Neural cell (in vitro differentiated cells): ENCODE measurements at regions not wholly inside any gene's neighbourhood (a gene's known extent, or its start where the extent isn't known, plus 50 kb on each side); places are given as distances from the start of the nearest gene placed in this dataset.

Experiments
- H2AFZ ChIP-seq: fragments of 200-600, 300-800 bp; sonication (generic), shearing (Covaris generic); 2 replicates; pipeline ENCODE4 v1.6.0; 2014; ENCODE audit warnings: low read depth, mild to moderate bottlenecking, antibody characterized with exemption, low read length, moderate library complexity
- H3F3A ChIP-seq: fragments of 200-600 bp; shearing (Covaris generic); 2 replicates; pipeline ENCODE4 v1.6.1; 2016; ENCODE audit warnings: mild to moderate bottlenecking, moderate library complexity, mixed read lengths, antibody characterized with exemption, low read length; ENCODE audit not compliant: insufficient read depth, poor library complexity, severe bottlenecking
- H3K27ac ChIP-seq: fragments of 200-600, 300-800 bp; sonication (generic), shearing (Covaris generic); 2 replicates; pipeline ENCODE4 v1.5.1; 2014; ENCODE audit warnings: mild to moderate bottlenecking, low read length, moderate library complexity
- H3K27me3 ChIP-seq: fragments of 300-800, 200-600 bp; sonication (generic), shearing (Covaris generic); 2 replicates; pipeline ENCODE4 v1.6.0; 2014; ENCODE audit warnings: mild to moderate bottlenecking, low read depth, low read length, moderate library complexity; ENCODE audit not compliant: insufficient read depth
- H3K36me3 ChIP-seq: fragments of 300-800, 200-600 bp; sonication (generic), shearing (Covaris generic); 2 replicates; pipeline ENCODE4 v1.5.1; 2014; ENCODE audit warnings: mild to moderate bottlenecking, antibody characterized with exemption, low read length, moderate library complexity; ENCODE audit not compliant: insufficient read depth
- H3K4me2 ChIP-seq: fragments of 300-800, 200-600 bp; sonication (generic), shearing (Covaris generic); 2 replicates; pipeline ENCODE4 v1.6.0; 2014; ENCODE audit warnings: mild to moderate bottlenecking, low read length
- H3K4me3 ChIP-seq: fragments of 300-800, 200-600 bp; sonication (generic), shearing (Covaris generic); 2 replicates; pipeline ENCODE4 v1.5.1; 2014; ENCODE audit warnings: mild to moderate bottlenecking, low read length, moderate library complexity
- H3K79me2 ChIP-seq: fragments of 200-600 bp; shearing (Covaris generic); replicated peaks from 2 replicates; pipeline ENCODE4 v1.6.0; 2014; ENCODE audit warnings: mild to moderate bottlenecking, low read length, moderate library complexity; ENCODE audit not compliant: insufficient read depth
- H3K9ac ChIP-seq: fragments of 300-800, 200-600 bp; sonication (generic), shearing (Covaris generic); 2 replicates; pipeline ENCODE4 v1.6.1; 2016; ENCODE audit warnings: mild to moderate bottlenecking, low read length, mixed read lengths
- H3K9me2 ChIP-seq: fragments of 200-600 bp; shearing (Covaris generic); 2 replicates; pipeline ENCODE4 v1.6.1; 2016; ENCODE audit warnings: mild to moderate bottlenecking, low read length, mixed read lengths; ENCODE audit not compliant: insufficient read depth
- H3K9me3 ChIP-seq: fragments of 200-600, 300-800 bp; sonication (generic), shearing (Covaris generic); 2 replicates; pipeline ENCODE4 v1.6.1; 2016; ENCODE audit warnings: mild to moderate bottlenecking, mixed run types, low read length, moderate library complexity, mixed read lengths
- H4K20me1 ChIP-seq: fragments of 200-600 bp; shearing (Covaris generic); 2 replicates; pipeline ENCODE4 v1.6.1; 2016; ENCODE audit warnings: mild to moderate bottlenecking, mixed run types; ENCODE audit not compliant: insufficient read depth
- CTCF ChIP-seq: fragments of 450-650 bp; IDR thresholded peaks from 2 replicates; pipeline ENCODE4 v1.5.1; 2014; ENCODE audit warnings: antibody characterized with exemption, mild to moderate bottlenecking, moderate library complexity; ENCODE audit not compliant: poor library complexity, severe bottlenecking
- EP300 ChIP-seq: fragments of 450-650 bp; conservative IDR thresholded peaks from 2 replicates; pipeline ENCODE4 v1.6.1; 2014; ENCODE audit warnings: antibody characterized with exemption, mild to moderate bottlenecking, moderate library complexity; ENCODE audit not compliant: poor library complexity, severe bottlenecking
- EZH2 ChIP-seq: fragments of 200-600, 300-800 bp; shearing (Covaris generic), sonication (generic); IDR thresholded peaks from 2 replicates; pipeline ENCODE4 v1.6.1; 2014; ENCODE audit warnings: antibody characterized with exemption, low read length, borderline replicate concordance, mild to moderate bottlenecking; ENCODE audit not compliant: insufficient read depth, poor library complexity, severe bottlenecking
- MXI1 ChIP-seq: fragments of 450-650 bp; conservative IDR thresholded peaks from 2 replicates; pipeline ENCODE4 v1.6.1; 2014; ENCODE audit warnings: antibody characterized with exemption, mild to moderate bottlenecking; ENCODE audit not compliant: poor library complexity, severe bottlenecking
- POLR2AphosphoS5 ChIP-seq: IDR thresholded peaks from 2 replicates; pipeline ENCODE4 v1.6.1; 2012
- RAD21 ChIP-seq: fragments of 450-650 bp; conservative IDR thresholded peaks from 2 replicates; pipeline ENCODE4 v1.6.1; 2014; ENCODE audit warnings: antibody characterized with exemption, mild to moderate bottlenecking, moderate library complexity
- REST ChIP-seq: IDR thresholded peaks from 2 replicates; pipeline ENCODE4 v1.6.1; 2012; ENCODE audit warnings: borderline replicate concordance
- SMC3 ChIP-seq: fragments of 450-650 bp; conservative IDR thresholded peaks from 2 replicates; pipeline ENCODE4 v1.6.1; 2014; ENCODE audit warnings: antibody characterized with exemption, mild to moderate bottlenecking, moderate library complexity; ENCODE audit not compliant: poor library complexity
- TAF1 ChIP-seq: IDR thresholded peaks from 2 replicates; pipeline ENCODE4 v1.6.1; 2012; ENCODE audit warnings: low read depth

DNA sequence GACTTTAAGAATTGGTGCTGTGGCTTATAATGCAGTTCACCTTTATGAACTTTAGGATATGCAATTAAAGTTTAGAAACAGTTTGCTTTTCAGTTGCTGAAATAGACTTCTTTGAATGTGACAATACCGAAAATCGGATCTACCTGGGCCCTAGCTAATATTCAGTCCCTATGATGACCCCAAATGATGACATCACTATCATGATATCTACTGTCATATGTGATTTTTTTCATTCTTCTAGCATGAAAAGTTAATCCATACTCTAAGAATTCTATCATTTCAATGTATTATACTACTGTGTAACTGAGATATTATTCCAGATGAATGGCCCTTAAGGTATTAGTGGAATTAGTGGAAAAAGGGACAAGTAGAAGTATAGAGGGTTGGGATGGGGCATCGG, 487.2 kb upstream of the TUSC1 start:
- H3K4me2 ChIP-seq = no peak overlapping the region
- H3K4me3 ChIP-seq = no peak overlapping the region
- H3K27ac ChIP-seq = no peak overlapping the region
- H3K79me2 ChIP-seq = no peaks in the 10 kb centered on the region
- no peaks in the 10 kb centered on the region for H4K20me1 ChIP-seq
- no peaks in the 10 kb centered on the region for H3K9me2 ChIP-seq
- H3K36me3 ChIP-seq = no peaks in the 10 kb centered on the region
- no peaks in the 10 kb centered on the region for H3F3A ChIP-seq
- no peaks in the 10 kb centered on the region for H3K27me3 ChIP-seq
- TF ChIP-seq MXI1 (no peak), CTCF (no peak), SMC3 (no peak), EZH2 (no peak), RAD21 (no peak), EP300 (no peak), REST (no peak), POLR2AphosphoS5 (no peak), TAF1 (no peak)
- H3K9ac ChIP-seq = no peak overlapping the region
- H3K9me3 ChIP-seq = no peaks in the 10 kb centered on the region
- H2AFZ ChIP-seq = no peak overlapping the region

GRCh38 chr9:26163931-26164330, 485.7 kb upstream of the TUSC1 start:
- H3K9me2 ChIP-seq = no peaks in the 10 kb centered on the region
- no peaks in the 10 kb centered on the region for H3K27me3 ChIP-seq
- no peak overlapping the region for H3K4me2 ChIP-seq
- no peaks in the 10 kb centered on the region for H3K36me3 ChIP-seq
- no peak overlapping the region for H3K27ac ChIP-seq
- TF ChIP-seq MXI1 (no peak), CTCF (no peak), EP300 (no peak), RAD21 (no peak), EZH2 (no peak), TAF1 (no peak), POLR2AphosphoS5 (no peak), SMC3 (no peak), REST (no peak)
- no peaks in the 10 kb centered on the region for H3K9me3 ChIP-seq
- H3K4me3 ChIP-seq = no peak overlapping the region
- no peak overlapping the region for H2AFZ ChIP-seq
- H4K20me1 ChIP-seq = no peaks in the 10 kb centered on the region
- H3K79me2 ChIP-seq = no peaks in the 10 kb centered on the region
- H3K9ac ChIP-seq = no peak overlapping the region
- H3F3A ChIP-seq = no peaks in the 10 kb centered on the region
